DOHH2 (cell line): ENCODE measurements at regions not wholly inside any gene's neighbourhood (a gene's known extent, or its start where the extent isn't known, plus 50 kb on each side); places are given as distances from the start of the nearest gene placed in this dataset.

ENCODE experiments used
- EZH2phosphoT487 ChIP-seq: fragments of 200-600 bp; sonication (generic); IDR thresholded peaks from 2 replicates; pipeline ENCODE4 v1.6.1; 2017; ENCODE audit warnings: borderline replicate concordance, mild to moderate bottlenecking, antibody characterized with exemption, low read length, moderate library complexity, mixed read lengths
- TF ChIP-seq, protein P1 (sequence below): fragments of 200-600 bp; sonication (generic); IDR thresholded peaks from one replicate; pipeline ENCODE4 v1.5.1; 2014; ENCODE audit warnings: antibody characterized with exemption, mild to moderate bottlenecking, low read depth, low read length; ENCODE audit not compliant: poor library complexity, severe bottlenecking

DNA sequence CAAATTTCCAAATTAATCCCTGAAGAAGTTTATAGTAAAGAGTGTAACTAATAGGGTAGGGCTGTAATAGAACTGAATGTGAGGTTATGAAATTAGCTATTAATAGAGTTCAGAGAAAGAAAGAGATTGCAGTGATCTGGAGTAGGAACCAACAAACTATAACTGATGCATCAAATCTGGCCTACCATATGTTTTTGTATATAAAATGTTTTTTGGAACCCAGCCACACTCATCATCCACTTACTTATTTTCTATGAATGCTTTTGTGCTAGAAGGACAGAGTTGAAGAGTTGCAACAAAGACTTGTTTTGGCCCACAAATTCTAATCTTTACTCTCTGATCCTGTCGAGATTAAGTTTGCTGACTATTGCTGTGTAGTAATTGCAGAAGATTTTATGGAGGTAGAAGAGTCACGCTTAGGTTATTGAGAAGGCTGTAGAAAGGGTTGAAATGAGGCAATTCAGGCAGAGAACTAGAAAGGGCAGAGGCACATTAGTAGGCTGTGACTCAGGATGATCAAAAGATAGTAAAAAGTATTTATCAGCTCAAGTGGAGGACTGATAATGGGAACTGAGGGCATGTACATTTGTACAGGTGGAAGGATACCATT is 298.7 kb upstream of the EMCN start:
- TF ChIP-seq, protein P1, sequence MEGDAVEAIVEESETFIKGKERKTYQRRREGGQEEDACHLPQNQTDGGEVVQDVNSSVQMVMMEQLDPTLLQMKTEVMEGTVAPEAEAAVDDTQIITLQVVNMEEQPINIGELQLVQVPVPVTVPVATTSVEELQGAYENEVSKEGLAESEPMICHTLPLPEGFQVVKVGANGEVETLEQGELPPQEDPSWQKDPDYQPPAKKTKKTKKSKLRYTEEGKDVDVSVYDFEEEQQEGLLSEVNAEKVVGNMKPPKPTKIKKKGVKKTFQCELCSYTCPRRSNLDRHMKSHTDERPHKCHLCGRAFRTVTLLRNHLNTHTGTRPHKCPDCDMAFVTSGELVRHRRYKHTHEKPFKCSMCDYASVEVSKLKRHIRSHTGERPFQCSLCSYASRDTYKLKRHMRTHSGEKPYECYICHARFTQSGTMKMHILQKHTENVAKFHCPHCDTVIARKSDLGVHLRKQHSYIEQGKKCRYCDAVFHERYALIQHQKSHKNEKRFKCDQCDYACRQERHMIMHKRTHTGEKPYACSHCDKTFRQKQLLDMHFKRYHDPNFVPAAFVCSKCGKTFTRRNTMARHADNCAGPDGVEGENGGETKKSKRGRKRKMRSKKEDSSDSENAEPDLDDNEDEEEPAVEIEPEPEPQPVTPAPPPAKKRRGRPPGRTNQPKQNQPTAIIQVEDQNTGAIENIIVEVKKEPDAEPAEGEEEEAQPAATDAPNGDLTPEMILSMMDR = no peak
- TF ChIP-seq EZH2phosphoT487 = no peak
